Activated CD4-positive, alpha-beta T cell treated with anti-CD3 and anti-CD28 coated beads, Interleukin-10, Interleukin-2, amounts not matched to agents 100 ng/mL and 50 ng/mL, durations not matched to agents 16 hours and 8 hours (primary cell): ENCODE measurements at regions not wholly inside any gene's neighbourhood (a gene's known extent, or its start where the extent isn't known, plus 50 kb on each side); places are given as distances from the start of the nearest gene placed in this dataset.
A peak's percentile ranks its signal among the peaks of the same experiment; 100 is the strongest.
"Not testable (repeated sequence)": the region's sequence is repeated elsewhere in the genome, so short reads cannot be mapped to it uniquely, and the experiment has no call there.

Experiments
- DNase-seq: peaks from one replicate; pipeline ENCODE4 v3.0.0-alpha.2; 2020

GRCh38 chr11:105429096-105429910, 180.6 kb upstream of the GRIA4 start:
- no peak for DNase-seq

- no peak for DNase-seq
Observed at GRCh38 chr11:105407101-105407500, 202.8 kb upstream of the GRIA4 start.

- no peak for DNase-seq
Observed at GRCh38 chr11:105401269-105401809, 208.5 kb upstream of the GRIA4 start.

- DNase-seq = peak; percentile 1
Observed at GRCh38 chr11:105399511-105399910, 210.4 kb upstream of the GRIA4 start.

- DNase-seq = no peak
Observed at GRCh38 chr11:105398636-105399035, 211.2 kb upstream of the GRIA4 start.

GRCh38 chr11:105393326-105393725, 216.5 kb upstream of the GRIA4 start:
- DNase-seq = no peak

GRCh38 chr11:105392556-105392955, 217.3 kb upstream of the GRIA4 start:
- no peak for DNase-seq

GRCh38 chr11:105389952-105390351, 219.9 kb upstream of the GRIA4 start:
- DNase-seq = no peak

GRCh38 chr11:105388006-105388405, 221.9 kb upstream of the GRIA4 start:
- no peak for DNase-seq

- DNase-seq = no peak
Observed at GRCh38 chr11:105381941-105382340, 227.9 kb upstream of the GRIA4 start.

GRCh38 chr11:105377870-105378269, 232.0 kb upstream of the GRIA4 start:
- DNase-seq = no peak

- DNase-seq = no peak
Observed at GRCh38 chr11:105372206-105372605, 232.6 kb upstream of the CARD18 start.

GRCh38 chr11:105371311-105371710, 231.7 kb upstream of the CARD18 start:
- DNase-seq = no peak

GRCh38 chr11:105368711-105369110, 229.1 kb upstream of the CARD18 start:
- no peak for DNase-seq

GRCh38 chr11:105367129-105367528, 227.6 kb upstream of the CARD18 start:
- no peak for DNase-seq

GRCh38 chr11:105361651-105362050, 222.1 kb upstream of the CARD18 start:
- DNase-seq = no peak

GRCh38 chr11:105357764-105358163, 218.2 kb upstream of the CARD18 start:
- no peak for DNase-seq

- no peak for DNase-seq
Observed at GRCh38 chr11:105357146-105357545, 217.6 kb upstream of the CARD18 start.

GRCh38 chr11:105349867-105350266, 210.3 kb upstream of the CARD18 start:
- not testable (repeated sequence) for DNase-seq

- DNase-seq = no peak
Observed at GRCh38 chr11:105344938-105345337, 205.4 kb upstream of the CARD18 start.

- DNase-seq = no peak
Observed at GRCh38 chr11:105334025-105334714, 194.6 kb upstream of the CARD18 start.

GRCh38 chr11:105333153-105333552, 193.6 kb upstream of the CARD18 start:
- DNase-seq = no peak

- DNase-seq = no peak
Observed at GRCh38 chr11:105332171-105332570, 192.6 kb upstream of the CARD18 start.

- DNase-seq = no peak
Observed at GRCh38 chr11:105328061-105328460, 188.5 kb upstream of the CARD18 start.
